SK-N-SH (cell line): ENCODE measurements at regions not wholly inside any gene's neighbourhood (a gene's known extent, or its start where the extent isn't known, plus 50 kb on each side); places are given as distances from the start of the nearest gene placed in this dataset.

ENCODE experiments used
- CTCF ChIA-PET: fragments of 300-600, 350-600 bp; formaldehyde crosslinking; extraction: SDS; loops from one replicate; lab custom pipeline; 2021; lab: Yijun Ruan, JAX
- POLR2A ChIA-PET: fragments of 350-600 bp; sonication (Branson Sonifier 250); formaldehyde crosslinking; extraction: SDS; loops from one replicate; lab custom pipeline; 2020; ENCODE audit warnings: antibody characterized with exemption, inconsistent platforms; lab: Yijun Ruan, JAX
- DNase-seq: peaks from one replicate; pipeline ENCODE4 v3.0.0; 2012
- H2AFZ ChIP-seq: fragments of 200-600 bp; sonication (generic); 2 replicates; pipeline ENCODE4 v1.8.1; 2016; ENCODE audit warnings: antibody characterized with exemption, mild to moderate bottlenecking, low read depth
- H3F3A ChIP-seq: fragments of 200-600 bp; sonication (generic); replicated peaks from 2 replicates; pipeline ENCODE3; 2016; ENCODE audit warnings: antibody characterized with exemption, mild to moderate bottlenecking; ENCODE audit not compliant: insufficient read depth
- H3K27ac ChIP-seq, 2 experiments: fragments of 200-500 bp in 1 of 2; fragments of 200-600 bp in 1 of 2; sonication (Bioruptor generic) in 1 of 2; sonication (generic), shearing (Covaris generic) in 1 of 2; 2 replicates each; pipeline versions ENCODE4 v1.5.1 to v1.6.1; 2014 to 2016; ENCODE audit warnings: low read depth in 2 of 2, inconsistent platforms in 1 of 2, low read length in 1 of 2, mild to moderate bottlenecking in 1 of 2, mixed read lengths in 1 of 2
- H3K27me3 ChIP-seq: fragments of 200-600 bp; sonication (generic), shearing (Covaris generic); 2 replicates; pipeline ENCODE4 v1.6.1; 2016; ENCODE audit warnings: mixed run types; ENCODE audit not compliant: insufficient read depth
- H3K36me3 ChIP-seq, 2 experiments: fragments of 200-500 bp in 1 of 2; fragments of 200-600 bp in 1 of 2; sonication (Bioruptor generic) in 1 of 2; sonication (generic) in 1 of 2; replicated peaks in 1 of 2; 2 replicates each; pipeline versions ENCODE3 to v1.5.1; 2014 to 2016; ENCODE audit warnings: low read length in 1 of 2, mild to moderate bottlenecking in 1 of 2; ENCODE audit not compliant: insufficient read depth in 2 of 2, control insufficient read depth in 1 of 2
- H3K4me1 ChIP-seq, 2 experiments: fragments of 200-500 bp in 1 of 2; fragments of 200-600 bp in 1 of 2; sonication (Bioruptor generic) in 1 of 2; sonication (generic), shearing (Covaris generic) in 1 of 2; 2 replicates each; pipeline versions ENCODE4 v1.5.1 to v1.6.1; 2014 to 2016; ENCODE audit warnings: low read depth in 1 of 2, low read length in 1 of 2, mixed run types in 1 of 2; ENCODE audit not compliant: insufficient read depth in 2 of 2, control insufficient read depth in 1 of 2
- H3K4me2 ChIP-seq: fragments of 200-600 bp; sonication (generic), shearing (Covaris generic); 2 replicates; pipeline ENCODE4 v1.6.1; 2017; ENCODE audit warnings: mixed run types
- H3K4me3 ChIP-seq, 2 experiments: fragments of 200-500 bp in 1 of 2; fragments of 200-600 bp in 1 of 2; sonication (Bioruptor generic) in 1 of 2; sonication (generic), shearing (Covaris generic) in 1 of 2; 2 replicates each; pipeline versions ENCODE4 v1.5.1 to v1.8.1; 2014 to 2016; ENCODE audit warnings: low read depth in 2 of 2, inconsistent platforms in 1 of 2, low read length in 1 of 2, mild to moderate bottlenecking in 1 of 2, mixed read lengths in 1 of 2, moderate library complexity in 1 of 2
- H3K79me2 ChIP-seq: fragments of 200-600 bp; sonication (generic); 2 replicates; pipeline ENCODE4 v1.8.1; 2017; ENCODE audit warnings: mild to moderate bottlenecking; ENCODE audit not compliant: insufficient read depth
- H3K9ac ChIP-seq: fragments of 200-600 bp; sonication (generic); 2 replicates; pipeline ENCODE4 v1.6.1; 2017; ENCODE audit warnings: mixed run types
- H3K9me2 ChIP-seq: fragments of 200-600 bp; sonication (generic); 2 replicates; pipeline ENCODE4 v1.6.1; 2017; ENCODE audit warnings: mixed run types
- H3K9me3 ChIP-seq: fragments of 200-600 bp; sonication (generic); 2 replicates; pipeline ENCODE4 v1.6.1; 2017; ENCODE audit warnings: mixed run types, mild to moderate bottlenecking, moderate library complexity
- H4K20me1 ChIP-seq: fragments of 200-600 bp; sonication (generic); 2 replicates; pipeline ENCODE4 v1.6.1; 2017; ENCODE audit warnings: mild to moderate bottlenecking, mixed run types; ENCODE audit not compliant: insufficient read depth
- CTCF ChIP-seq: fragments of 200-600 bp; sonication (generic); IDR thresholded peaks from 2 replicates; pipeline ENCODE4 v1.6.1; 2017; ENCODE audit warnings: antibody characterized with exemption, mild to moderate bottlenecking, moderate library complexity
- FOXM1 ChIP-seq: IDR thresholded peaks from 2 replicates; pipeline ENCODE4 v1.4.0; 2012; ENCODE audit warnings: low read depth, mild to moderate bottlenecking
- MAX ChIP-seq: IDR thresholded peaks from 2 replicates; pipeline ENCODE4 v1.4.0; 2012; ENCODE audit warnings: low read depth
- MEF2A ChIP-seq: IDR thresholded peaks from 2 replicates; pipeline ENCODE4 v1.4.0; 2012; ENCODE audit warnings: low read depth, borderline replicate concordance
- PBX3 ChIP-seq: IDR thresholded peaks from 2 replicates; pipeline ENCODE4; 2012
- RAD21 ChIP-seq: IDR thresholded peaks from 2 replicates; pipeline ENCODE4 v1.6.1; 2012; ENCODE audit warnings: mild to moderate bottlenecking, low read length
- RCOR1 ChIP-seq: fragments of 150-350 bp; IDR thresholded peaks from 2 replicates; pipeline ENCODE4 v1.6.1; 2017; ENCODE audit warnings: antibody characterized with exemption, low read length
- REST ChIP-seq: IDR thresholded peaks from 2 replicates; pipeline ENCODE4 v1.6.1; 2012; ENCODE audit warnings: mild to moderate bottlenecking, low read depth, low read length, moderate library complexity
- TAF1 ChIP-seq: IDR thresholded peaks from 2 replicates; pipeline ENCODE4 v1.6.1; 2012; ENCODE audit warnings: low read depth, mild to moderate bottlenecking, low read length, moderate library complexity, borderline replicate concordance
- TCF12 ChIP-seq: IDR thresholded peaks from 2 replicates; pipeline ENCODE4 v1.4.0; 2012
- USF2 ChIP-seq: fragments of 150-350 bp; IDR thresholded peaks from 2 replicates; pipeline ENCODE4 v1.6.1; 2017; ENCODE audit warnings: antibody characterized with exemption, low read length, low read depth, borderline replicate concordance
- ZBTB33 ChIP-seq: IDR thresholded peaks from 2 replicates; pipeline ENCODE4 v1.4.0; 2012; ENCODE audit warnings: low read depth, borderline replicate concordance
- WGBS: methylation state at CpG from one replicate; pipeline ENCODE4 v1.1.6; 2017; ENCODE audit warnings: low lambda C conversion rate; 5-methylcytosine and 5-hydroxymethylcytosine counted together

GRCh38 chr22:47299863-47300697 is 537.6 kb downstream of the TBC1D22A start (continued):
- TF ChIP-seq PBX3 (no peak), ZBTB33 (no peak), MEF2A (no peak), FOXM1 (no peak), CTCF (no peak), RCOR1 (no peak), MAX (no peak), RAD21 (no peak)

GRCh38 chr22:47299211-47299862 is 536.9 kb downstream of the TBC1D22A start:
- no peaks in the 10 kb centered on the region for H4K20me1 ChIP-seq
- no peak overlapping the region for H3K27ac ChIP-seq
- ChIA-PET CTCF (no interaction called here), POLR2A (no interaction called here)
- no peaks in the 10 kb centered on the region for H3K4me1 ChIP-seq
- H3K27me3 ChIP-seq: no peaks in the 10 kb centered on the region; the same call in 1 of the 2 replicates
- H3K9ac ChIP-seq: no peak overlapping the region
- no peaks in the 10 kb centered on the region for H3K9me2 ChIP-seq
- no peak overlapping the region for H2AFZ ChIP-seq
- no peaks in the 10 kb centered on the region for H3F3A ChIP-seq
- H3K4me2 ChIP-seq: no peak overlapping the region
- TF ChIP-seq USF2 (no peak), REST (no peak), ZBTB33 (no peak), FOXM1 (no peak), TCF12 (no peak), TAF1 (no peak)
- H3K4me3 ChIP-seq: no peak overlapping the region
- no peaks in the 10 kb centered on the region for H3K9me3 ChIP-seq
- WGBS: 65% methylated on average over 9 of the region's 18 CpGs
- H3K79me2 ChIP-seq: no peaks in the 10 kb centered on the region
- no peaks in the 10 kb centered on the region for H3K36me3 ChIP-seq
- peak; percentile 13 for DNase-seq
